SK-N-SH (cell line): ENCODE measurements at regions not wholly inside any gene's neighbourhood (a gene's known extent, or its start where the extent isn't known, plus 50 kb on each side); places are given as distances from the start of the nearest gene placed in this dataset.

Source experiments
- CTCF ChIA-PET: fragments of 300-600, 350-600 bp; formaldehyde crosslinking; extraction: SDS; loops from one replicate; lab custom pipeline; 2021; lab: Yijun Ruan, JAX
- POLR2A ChIA-PET: fragments of 350-600 bp; sonication (Branson Sonifier 250); formaldehyde crosslinking; extraction: SDS; loops from one replicate; lab custom pipeline; 2020; ENCODE audit warnings: antibody characterized with exemption, inconsistent platforms; lab: Yijun Ruan, JAX
- DNase-seq: peaks from one replicate; pipeline ENCODE4 v3.0.0; 2012
- H2AFZ ChIP-seq: fragments of 200-600 bp; sonication (generic); 2 replicates; pipeline ENCODE4 v1.8.1; 2016; ENCODE audit warnings: antibody characterized with exemption, mild to moderate bottlenecking, low read depth
- H3F3A ChIP-seq: fragments of 200-600 bp; sonication (generic); replicated peaks from 2 replicates; pipeline ENCODE3; 2016; ENCODE audit warnings: antibody characterized with exemption, mild to moderate bottlenecking; ENCODE audit not compliant: insufficient read depth
- H3K27ac ChIP-seq, 2 experiments: fragments of 200-500 bp in 1 of 2; fragments of 200-600 bp in 1 of 2; sonication (Bioruptor generic) in 1 of 2; sonication (generic), shearing (Covaris generic) in 1 of 2; 2 replicates each; pipeline versions ENCODE4 v1.5.1 to v1.6.1; 2014 to 2016; ENCODE audit warnings: low read depth in 2 of 2, inconsistent platforms in 1 of 2, low read length in 1 of 2, mild to moderate bottlenecking in 1 of 2, mixed read lengths in 1 of 2
- H3K27me3 ChIP-seq: fragments of 200-600 bp; sonication (generic), shearing (Covaris generic); 2 replicates; pipeline ENCODE4 v1.6.1; 2016; ENCODE audit warnings: mixed run types; ENCODE audit not compliant: insufficient read depth
- H3K36me3 ChIP-seq, 2 experiments: fragments of 200-500 bp in 1 of 2; fragments of 200-600 bp in 1 of 2; sonication (Bioruptor generic) in 1 of 2; sonication (generic) in 1 of 2; replicated peaks in 1 of 2; 2 replicates each; pipeline versions ENCODE3 to v1.5.1; 2014 to 2016; ENCODE audit warnings: low read length in 1 of 2, mild to moderate bottlenecking in 1 of 2; ENCODE audit not compliant: insufficient read depth in 2 of 2, control insufficient read depth in 1 of 2
- H3K4me1 ChIP-seq, 2 experiments: fragments of 200-500 bp in 1 of 2; fragments of 200-600 bp in 1 of 2; sonication (Bioruptor generic) in 1 of 2; sonication (generic), shearing (Covaris generic) in 1 of 2; 2 replicates each; pipeline versions ENCODE4 v1.5.1 to v1.6.1; 2014 to 2016; ENCODE audit warnings: low read depth in 1 of 2, low read length in 1 of 2, mixed run types in 1 of 2; ENCODE audit not compliant: insufficient read depth in 2 of 2, control insufficient read depth in 1 of 2
- H3K4me2 ChIP-seq: fragments of 200-600 bp; sonication (generic), shearing (Covaris generic); 2 replicates; pipeline ENCODE4 v1.6.1; 2017; ENCODE audit warnings: mixed run types
- H3K4me3 ChIP-seq, 2 experiments: fragments of 200-500 bp in 1 of 2; fragments of 200-600 bp in 1 of 2; sonication (Bioruptor generic) in 1 of 2; sonication (generic), shearing (Covaris generic) in 1 of 2; 2 replicates each; pipeline versions ENCODE4 v1.5.1 to v1.8.1; 2014 to 2016; ENCODE audit warnings: low read depth in 2 of 2, inconsistent platforms in 1 of 2, low read length in 1 of 2, mild to moderate bottlenecking in 1 of 2, mixed read lengths in 1 of 2, moderate library complexity in 1 of 2
- H3K79me2 ChIP-seq: fragments of 200-600 bp; sonication (generic); 2 replicates; pipeline ENCODE4 v1.8.1; 2017; ENCODE audit warnings: mild to moderate bottlenecking; ENCODE audit not compliant: insufficient read depth
- H3K9ac ChIP-seq: fragments of 200-600 bp; sonication (generic); 2 replicates; pipeline ENCODE4 v1.6.1; 2017; ENCODE audit warnings: mixed run types
- H3K9me2 ChIP-seq: fragments of 200-600 bp; sonication (generic); 2 replicates; pipeline ENCODE4 v1.6.1; 2017; ENCODE audit warnings: mixed run types
- H3K9me3 ChIP-seq: fragments of 200-600 bp; sonication (generic); 2 replicates; pipeline ENCODE4 v1.6.1; 2017; ENCODE audit warnings: mixed run types, mild to moderate bottlenecking, moderate library complexity
- H4K20me1 ChIP-seq: fragments of 200-600 bp; sonication (generic); 2 replicates; pipeline ENCODE4 v1.6.1; 2017; ENCODE audit warnings: mild to moderate bottlenecking, mixed run types; ENCODE audit not compliant: insufficient read depth
- ELF1 ChIP-seq: IDR thresholded peaks from 2 replicates; pipeline ENCODE4 v1.4.0; 2012
- FOXJ3 ChIP-seq: sonication (generic); formaldehyde crosslinking; IDR thresholded peaks from 2 replicates; pipeline ENCODE4 v1.5.1; 2020; ENCODE audit warnings: mild to moderate bottlenecking, missing genetic modification reagents
- IRF3 ChIP-seq: fragments of 150-350 bp; IDR thresholded peaks from 2 replicates; pipeline ENCODE4 v1.6.1; 2016; ENCODE audit warnings: mild to moderate bottlenecking, low read depth, low read length
- MAX ChIP-seq: IDR thresholded peaks from 2 replicates; pipeline ENCODE4 v1.4.0; 2012; ENCODE audit warnings: low read depth
- MEF2A ChIP-seq: IDR thresholded peaks from 2 replicates; pipeline ENCODE4 v1.4.0; 2012; ENCODE audit warnings: low read depth, borderline replicate concordance
- NRF1 ChIP-seq: IDR thresholded peaks from 2 replicates; pipeline ENCODE4 v1.6.1; 2012; ENCODE audit warnings: low read depth, mild to moderate bottlenecking, low read length
- POLR2AphosphoS5 ChIP-seq: IDR thresholded peaks from 2 replicates; pipeline ENCODE4 v1.6.1; 2012; ENCODE audit warnings: low read depth, low read length
- RAD21 ChIP-seq: IDR thresholded peaks from 2 replicates; pipeline ENCODE4 v1.6.1; 2012; ENCODE audit warnings: mild to moderate bottlenecking, low read length
- RCOR1 ChIP-seq: fragments of 150-350 bp; IDR thresholded peaks from 2 replicates; pipeline ENCODE4 v1.6.1; 2017; ENCODE audit warnings: antibody characterized with exemption, low read length
- SMC3 ChIP-seq: IDR thresholded peaks from 2 replicates; pipeline ENCODE4 v1.6.1; 2012; ENCODE audit warnings: low read depth, low read length, improper control_type of control experiment
- TAF1 ChIP-seq: IDR thresholded peaks from 2 replicates; pipeline ENCODE4 v1.6.1; 2012; ENCODE audit warnings: low read depth, mild to moderate bottlenecking, low read length, moderate library complexity, borderline replicate concordance
- TCF12 ChIP-seq: IDR thresholded peaks from 2 replicates; pipeline ENCODE4 v1.4.0; 2012
- TEAD4 ChIP-seq: IDR thresholded peaks from 2 replicates; pipeline ENCODE4 v1.4.0; 2012; ENCODE audit warnings: mild to moderate bottlenecking, borderline replicate concordance; ENCODE audit not compliant: insufficient read depth
- YY1 ChIP-seq: IDR thresholded peaks from 2 replicates; pipeline ENCODE4 v1.4.0; 2012; ENCODE audit warnings: low read depth, mild to moderate bottlenecking
- WGBS: methylation state at CpG from one replicate; pipeline ENCODE4 v1.1.6; 2017; ENCODE audit warnings: low lambda C conversion rate; 5-methylcytosine and 5-hydroxymethylcytosine counted together
- TF ChIP-seq, protein P1 (sequence below): fragments of 200-600 bp; sonication (generic); IDR thresholded peaks from 2 replicates; pipeline ENCODE4 v1.6.1; 2017; ENCODE audit warnings: antibody characterized with exemption, mild to moderate bottlenecking, moderate library complexity
- TF ChIP-seq, protein P2 (sequence below): IDR thresholded peaks from 2 replicates; pipeline ENCODE4 v1.6.1; 2012; ENCODE audit warnings: mild to moderate bottlenecking, low read depth, low read length, moderate library complexity
- TF ChIP-seq, protein P3 (sequence below): IDR thresholded peaks from 2 replicates; pipeline ENCODE4; 2012

GRCh38 chr2:186093174-186093573 is 354.6 kb downstream of the FSIP2 start (continued):
- no peak for TF ChIP-seq IRF3
- no peak for TF ChIP-seq TEAD4
- no peak for TF ChIP-seq TAF1

DNA sequence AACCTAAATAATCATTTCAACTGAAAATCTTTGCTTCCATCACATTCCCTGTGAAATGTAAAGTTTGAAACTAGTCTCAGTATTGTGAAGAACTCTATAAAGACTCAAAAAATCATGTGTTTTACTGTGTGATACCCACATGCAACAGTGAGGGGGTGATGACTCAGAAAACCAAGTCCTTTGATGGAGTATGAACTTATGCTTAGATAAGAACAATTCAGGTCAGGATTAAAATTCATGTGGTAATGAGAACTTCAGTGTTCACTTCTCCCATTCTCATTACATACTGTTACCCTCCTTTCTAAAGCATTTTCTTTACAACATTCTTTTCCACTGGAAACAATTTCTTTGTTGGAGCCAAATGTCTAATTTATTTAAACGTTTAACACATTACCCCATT is 360.2 kb downstream of the FSIP2 start:
- CTCF ChIA-PET: no interaction called here
- 17% methylated on average over 1 of the region's 1 CpG for WGBS
- Histone ChIP-seq H3K79me2 (no peaks in the 10 kb centered on the region), H3K4me1 (no peaks in the 10 kb centered on the region; a peak in 2 of 4 replicates), H3K9ac (no peak overlapping the region), H3K4me2 (no peak overlapping the region)
- TF ChIP-seq RAD21 (no peak), NRF1 (no peak), ELF1 (no peak), FOXJ3 (CRISPR knock-in tag) (no peak), MAX (no peak), SMC3 (no peak), POLR2AphosphoS5 (no peak), TCF12 (no peak), RCOR1 (no peak), YY1 (no peak), MEF2A (no peak)
- TF ChIP-seq, protein P1, sequence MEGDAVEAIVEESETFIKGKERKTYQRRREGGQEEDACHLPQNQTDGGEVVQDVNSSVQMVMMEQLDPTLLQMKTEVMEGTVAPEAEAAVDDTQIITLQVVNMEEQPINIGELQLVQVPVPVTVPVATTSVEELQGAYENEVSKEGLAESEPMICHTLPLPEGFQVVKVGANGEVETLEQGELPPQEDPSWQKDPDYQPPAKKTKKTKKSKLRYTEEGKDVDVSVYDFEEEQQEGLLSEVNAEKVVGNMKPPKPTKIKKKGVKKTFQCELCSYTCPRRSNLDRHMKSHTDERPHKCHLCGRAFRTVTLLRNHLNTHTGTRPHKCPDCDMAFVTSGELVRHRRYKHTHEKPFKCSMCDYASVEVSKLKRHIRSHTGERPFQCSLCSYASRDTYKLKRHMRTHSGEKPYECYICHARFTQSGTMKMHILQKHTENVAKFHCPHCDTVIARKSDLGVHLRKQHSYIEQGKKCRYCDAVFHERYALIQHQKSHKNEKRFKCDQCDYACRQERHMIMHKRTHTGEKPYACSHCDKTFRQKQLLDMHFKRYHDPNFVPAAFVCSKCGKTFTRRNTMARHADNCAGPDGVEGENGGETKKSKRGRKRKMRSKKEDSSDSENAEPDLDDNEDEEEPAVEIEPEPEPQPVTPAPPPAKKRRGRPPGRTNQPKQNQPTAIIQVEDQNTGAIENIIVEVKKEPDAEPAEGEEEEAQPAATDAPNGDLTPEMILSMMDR: no peak
- TF ChIP-seq, protein P2, sequence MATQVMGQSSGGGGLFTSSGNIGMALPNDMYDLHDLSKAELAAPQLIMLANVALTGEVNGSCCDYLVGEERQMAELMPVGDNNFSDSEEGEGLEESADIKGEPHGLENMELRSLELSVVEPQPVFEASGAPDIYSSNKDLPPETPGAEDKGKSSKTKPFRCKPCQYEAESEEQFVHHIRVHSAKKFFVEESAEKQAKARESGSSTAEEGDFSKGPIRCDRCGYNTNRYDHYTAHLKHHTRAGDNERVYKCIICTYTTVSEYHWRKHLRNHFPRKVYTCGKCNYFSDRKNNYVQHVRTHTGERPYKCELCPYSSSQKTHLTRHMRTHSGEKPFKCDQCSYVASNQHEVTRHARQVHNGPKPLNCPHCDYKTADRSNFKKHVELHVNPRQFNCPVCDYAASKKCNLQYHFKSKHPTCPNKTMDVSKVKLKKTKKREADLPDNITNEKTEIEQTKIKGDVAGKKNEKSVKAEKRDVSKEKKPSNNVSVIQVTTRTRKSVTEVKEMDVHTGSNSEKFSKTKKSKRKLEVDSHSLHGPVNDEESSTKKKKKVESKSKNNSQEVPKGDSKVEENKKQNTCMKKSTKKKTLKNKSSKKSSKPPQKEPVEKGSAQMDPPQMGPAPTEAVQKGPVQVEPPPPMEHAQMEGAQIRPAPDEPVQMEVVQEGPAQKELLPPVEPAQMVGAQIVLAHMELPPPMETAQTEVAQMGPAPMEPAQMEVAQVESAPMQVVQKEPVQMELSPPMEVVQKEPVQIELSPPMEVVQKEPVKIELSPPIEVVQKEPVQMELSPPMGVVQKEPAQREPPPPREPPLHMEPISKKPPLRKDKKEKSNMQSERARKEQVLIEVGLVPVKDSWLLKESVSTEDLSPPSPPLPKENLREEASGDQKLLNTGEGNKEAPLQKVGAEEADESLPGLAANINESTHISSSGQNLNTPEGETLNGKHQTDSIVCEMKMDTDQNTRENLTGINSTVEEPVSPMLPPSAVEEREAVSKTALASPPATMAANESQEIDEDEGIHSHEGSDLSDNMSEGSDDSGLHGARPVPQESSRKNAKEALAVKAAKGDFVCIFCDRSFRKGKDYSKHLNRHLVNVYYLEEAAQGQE: no peak
- TF ChIP-seq, protein P3, sequence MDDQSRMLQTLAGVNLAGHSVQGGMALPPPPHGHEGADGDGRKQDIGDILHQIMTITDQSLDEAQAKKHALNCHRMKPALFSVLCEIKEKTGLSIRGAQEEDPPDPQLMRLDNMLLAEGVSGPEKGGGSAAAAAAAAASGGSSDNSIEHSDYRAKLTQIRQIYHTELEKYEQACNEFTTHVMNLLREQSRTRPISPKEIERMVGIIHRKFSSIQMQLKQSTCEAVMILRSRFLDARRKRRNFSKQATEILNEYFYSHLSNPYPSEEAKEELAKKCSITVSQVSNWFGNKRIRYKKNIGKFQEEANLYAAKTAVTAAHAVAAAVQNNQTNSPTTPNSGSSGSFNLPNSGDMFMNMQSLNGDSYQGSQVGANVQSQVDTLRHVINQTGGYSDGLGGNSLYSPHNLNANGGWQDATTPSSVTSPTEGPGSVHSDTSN: no peak
- TF ChIP-seq, all 33 proteins: peak for 0
- no peaks in the 10 kb centered on the region for H3K36me3 ChIP-seq
- no peak overlapping the region for H3K4me3 ChIP-seq
- H2AFZ ChIP-seq: no peak overlapping the region
- 0 out of 2 replicates have a peak, but pooled peaks cover under 1% of the 10 kb centered on the region for H3K9me2 ChIP-seq
- H3K9me3 ChIP-seq: no peaks in the 10 kb centered on the region
- DNase-seq: no peak
- H3F3A ChIP-seq: no peaks in the 10 kb centered on the region
- H3K27ac ChIP-seq: no peak overlapping the region
- no peaks in the 10 kb centered on the region for H4K20me1 ChIP-seq
- POLR2A ChIA-PET: no interaction called here
- H3K27me3 ChIP-seq: no peaks in the 10 kb centered on the region
